ENCODE measurements at regions not wholly inside any gene's neighbourhood (a gene's known extent, or its start where the extent isn't known, plus 50 kb on each side); places are given as distances from the start of the nearest gene placed in this dataset.

GRCh38 chr2:228387776-228388175 lies 206.3 kb upstream of the SPHKAP start:
- H3K27ac Mint-ChIP-seq (ENCODE audit: unreplicated experiment) = no peak overlapping the region
- no peak overlapping the region for H3K4me3 Mint-ChIP-seq
- H3K9me3 Mint-ChIP-seq = no peaks in the 10 kb centered on the region
- no peaks in the 10 kb centered on the region for H3K36me3 Mint-ChIP-seq (ENCODE audit: low read depth)
- H3K27me3 Mint-ChIP-seq (ENCODE audit: low read depth) = no peaks in the 10 kb centered on the region
- TF ChIP-seq, protein P1, sequence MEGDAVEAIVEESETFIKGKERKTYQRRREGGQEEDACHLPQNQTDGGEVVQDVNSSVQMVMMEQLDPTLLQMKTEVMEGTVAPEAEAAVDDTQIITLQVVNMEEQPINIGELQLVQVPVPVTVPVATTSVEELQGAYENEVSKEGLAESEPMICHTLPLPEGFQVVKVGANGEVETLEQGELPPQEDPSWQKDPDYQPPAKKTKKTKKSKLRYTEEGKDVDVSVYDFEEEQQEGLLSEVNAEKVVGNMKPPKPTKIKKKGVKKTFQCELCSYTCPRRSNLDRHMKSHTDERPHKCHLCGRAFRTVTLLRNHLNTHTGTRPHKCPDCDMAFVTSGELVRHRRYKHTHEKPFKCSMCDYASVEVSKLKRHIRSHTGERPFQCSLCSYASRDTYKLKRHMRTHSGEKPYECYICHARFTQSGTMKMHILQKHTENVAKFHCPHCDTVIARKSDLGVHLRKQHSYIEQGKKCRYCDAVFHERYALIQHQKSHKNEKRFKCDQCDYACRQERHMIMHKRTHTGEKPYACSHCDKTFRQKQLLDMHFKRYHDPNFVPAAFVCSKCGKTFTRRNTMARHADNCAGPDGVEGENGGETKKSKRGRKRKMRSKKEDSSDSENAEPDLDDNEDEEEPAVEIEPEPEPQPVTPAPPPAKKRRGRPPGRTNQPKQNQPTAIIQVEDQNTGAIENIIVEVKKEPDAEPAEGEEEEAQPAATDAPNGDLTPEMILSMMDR (conservative IDR thresholded peaks at IDR 0.05) = no peak
- no peaks in the 10 kb centered on the region for H3K4me1 Mint-ChIP-seq
- no peak for DNase-seq (ENCODE audit: low read depth, low spot score)

DNA sequence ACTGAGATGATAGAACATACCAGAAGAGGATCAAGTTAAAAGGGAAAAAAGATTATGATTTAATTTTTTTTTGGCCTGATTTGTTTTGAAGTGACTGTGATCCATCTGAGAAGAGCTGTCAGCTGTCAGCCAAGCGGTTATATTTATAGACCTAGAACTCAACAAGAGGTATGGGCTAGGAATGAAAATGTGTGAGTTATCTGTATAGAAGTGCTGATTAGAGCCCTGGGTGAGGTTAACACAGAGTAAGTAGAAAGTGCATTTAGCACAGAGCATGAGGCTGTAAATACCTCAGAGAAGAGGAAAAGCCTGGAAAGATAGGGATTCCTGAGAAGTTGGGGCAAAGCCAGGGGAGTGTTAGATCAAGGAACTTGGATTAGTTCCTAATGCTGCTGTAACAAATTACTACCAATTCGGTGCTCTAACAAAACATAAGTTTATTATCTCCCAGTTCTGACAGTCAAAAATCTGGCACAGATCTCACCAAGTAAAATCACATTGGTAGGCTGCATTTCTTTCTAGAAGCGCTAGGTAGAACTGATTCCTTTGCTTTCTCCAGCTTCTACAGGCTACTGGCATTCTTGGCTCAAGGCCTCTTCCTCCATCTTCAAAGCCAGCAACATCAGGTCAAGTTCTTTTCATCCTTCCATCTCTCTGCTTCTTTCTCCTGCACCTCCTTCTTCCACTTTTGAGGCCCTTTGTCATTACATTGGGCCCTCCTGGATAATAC lies 197.4 kb upstream of the SPHKAP start:
- Mint-ChIP-seq H3K27me3 (ENCODE audit: low read depth) (no peaks in the 10 kb centered on the region), H3K4me1 (no peaks in the 10 kb centered on the region), H3K27ac (ENCODE audit: unreplicated experiment) (no peak overlapping the region), H3K9me3 (no peaks in the 10 kb centered on the region), H3K4me3 (no peak overlapping the region), H3K36me3 (ENCODE audit: low read depth) (no peaks in the 10 kb centered on the region)
- TF ChIP-seq, protein P1 (conservative IDR thresholded peaks at IDR 0.05) = no peak
- DNase-seq (ENCODE audit: low read depth, low spot score) = no peak

DNA sequence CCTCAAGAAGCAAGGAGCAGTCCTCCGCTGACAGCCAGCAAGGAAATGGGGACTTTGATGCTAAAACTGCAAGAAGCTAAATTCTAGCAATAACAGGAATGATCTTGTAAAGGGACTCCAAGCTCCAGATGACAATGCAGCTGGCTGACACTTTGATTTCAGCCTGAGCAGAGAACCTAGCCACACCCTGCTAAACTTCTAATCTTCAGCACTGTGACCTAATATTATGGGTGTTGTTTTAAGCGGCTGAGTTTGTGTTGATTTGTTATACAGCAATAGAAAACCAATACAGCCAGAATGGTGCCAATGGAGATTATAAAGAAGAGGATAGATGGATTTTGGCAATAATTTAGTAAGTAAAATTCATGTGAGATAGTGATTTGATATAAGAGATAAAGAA lies 196.7 kb upstream of the SPHKAP start:
- no peak overlapping the region for H3K4me3 Mint-ChIP-seq
- no peaks in the 10 kb centered on the region for H3K4me1 Mint-ChIP-seq
- H3K27me3 Mint-ChIP-seq (ENCODE audit: low read depth) = no peaks in the 10 kb centered on the region
- no peaks in the 10 kb centered on the region for H3K36me3 Mint-ChIP-seq (ENCODE audit: low read depth)
- no peaks in the 10 kb centered on the region for H3K9me3 Mint-ChIP-seq
- TF ChIP-seq, protein P1 (conservative IDR thresholded peaks at IDR 0.05) = no peak
- no peak overlapping the region for H3K27ac Mint-ChIP-seq (ENCODE audit: unreplicated experiment)
- DNase-seq (ENCODE audit: low read depth, low spot score) = no peak

DNA sequence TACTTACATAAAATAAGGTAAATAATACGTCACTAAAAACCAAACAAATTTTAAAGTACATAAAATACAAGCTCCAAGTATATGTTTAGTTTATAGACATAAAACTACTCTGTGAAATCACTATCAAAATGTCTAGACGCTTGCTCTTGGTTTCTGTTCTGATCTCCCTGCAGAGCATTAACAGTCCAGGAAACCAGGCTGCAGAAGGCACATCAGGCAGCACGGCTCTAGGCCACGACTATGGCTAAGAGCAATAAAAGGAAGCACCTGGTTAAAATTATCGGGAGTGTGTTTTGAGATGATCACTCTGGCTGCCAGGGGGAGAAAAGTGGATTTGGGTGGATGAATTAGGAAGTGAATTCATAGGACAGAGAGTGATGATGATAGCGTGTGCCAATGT lies 196.0 kb upstream of the SPHKAP start:
- TF ChIP-seq, protein P1 (conservative IDR thresholded peaks at IDR 0.05) = no peak
- no peaks in the 10 kb centered on the region for H3K4me1 Mint-ChIP-seq

GRCh38 chr2:228374741-228375140 lies 193.3 kb upstream of the SPHKAP start:
- no peak for DNase-seq (ENCODE audit: low read depth, low spot score)
- TF ChIP-seq, protein P1 (conservative IDR thresholded peaks at IDR 0.05) = no peak
- Mint-ChIP-seq H3K9me3 (no peaks in the 10 kb centered on the region), H3K36me3 (ENCODE audit: low read depth) (no peaks in the 10 kb centered on the region), H3K4me1 (no peaks in the 10 kb centered on the region), H3K27ac (ENCODE audit: unreplicated experiment) (no peak overlapping the region), H3K27me3 (ENCODE audit: low read depth) (no peaks in the 10 kb centered on the region), H3K4me3 (no peak overlapping the region)

More for the DNA sequence above, 196.0 kb upstream of the SPHKAP start:
- H3K27me3 Mint-ChIP-seq (ENCODE audit: low read depth) = no peaks in the 10 kb centered on the region
- H3K9me3 Mint-ChIP-seq = no peaks in the 10 kb centered on the region
- H3K36me3 Mint-ChIP-seq (ENCODE audit: low read depth) = no peaks in the 10 kb centered on the region
- DNase-seq (ENCODE audit: low read depth, low spot score) = no peak
- no peak overlapping the region for H3K4me3 Mint-ChIP-seq
- no peak overlapping the region for H3K27ac Mint-ChIP-seq (ENCODE audit: unreplicated experiment)

Measured in neural crest cell (in vitro differentiated cells).